HT1080 (cell line): ENCODE measurements at regions not wholly inside any gene's neighbourhood (a gene's known extent, or its start where the extent isn't known, plus 50 kb on each side); places are given as distances from the start of the nearest gene placed in this dataset.
A peak's percentile ranks its signal among the peaks of the same experiment; 100 is the strongest.

Source experiments
- DNase-seq: peaks from one replicate; pipeline ENCODE4 v3.0.0-alpha.2; 2015; ENCODE audit warnings: low read depth

DNA sequence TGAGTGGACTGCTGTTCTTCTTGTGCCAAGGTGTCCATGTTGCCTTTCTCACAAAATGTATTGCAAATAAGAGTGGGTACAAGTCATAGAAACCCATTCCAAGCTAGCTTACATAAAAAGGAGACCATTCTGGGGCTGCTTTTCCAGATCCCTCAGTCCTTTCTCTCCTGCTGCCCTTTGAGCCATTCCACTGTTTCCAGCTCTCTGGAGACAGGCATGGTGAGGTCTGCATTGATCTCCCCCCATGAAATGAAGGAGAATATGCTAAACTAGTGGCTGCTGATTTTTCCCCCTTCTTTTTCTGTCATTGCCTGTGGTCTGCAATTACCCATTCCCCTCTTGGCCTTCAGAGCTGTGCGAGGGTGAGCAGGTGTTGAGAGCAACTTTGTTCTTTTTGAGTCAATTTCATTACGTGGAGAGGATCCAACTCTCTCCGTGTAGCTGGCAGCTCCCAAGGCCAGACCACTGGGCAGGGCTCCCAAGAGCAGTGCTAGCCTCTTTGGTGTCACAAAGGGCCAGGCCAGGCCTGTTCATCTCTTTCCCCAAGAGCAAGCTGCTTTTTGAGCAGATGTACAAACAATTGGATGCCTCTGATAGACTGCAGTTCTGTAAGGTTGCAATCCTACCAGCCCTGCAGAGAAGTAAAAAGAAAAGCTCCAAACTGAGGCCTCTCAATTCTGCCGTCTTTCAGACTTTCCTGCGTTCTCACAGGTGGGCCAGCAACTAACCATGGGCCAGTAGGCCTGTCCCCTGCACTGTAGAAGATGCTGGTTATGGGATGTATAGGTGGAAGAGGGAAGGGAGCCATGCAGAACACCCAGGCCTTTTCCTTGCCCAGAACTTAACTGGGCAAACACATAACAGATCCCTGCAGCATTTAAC lies 96.1 kb upstream of the ARMC2 start:
- no peak for DNase-seq

DNA sequence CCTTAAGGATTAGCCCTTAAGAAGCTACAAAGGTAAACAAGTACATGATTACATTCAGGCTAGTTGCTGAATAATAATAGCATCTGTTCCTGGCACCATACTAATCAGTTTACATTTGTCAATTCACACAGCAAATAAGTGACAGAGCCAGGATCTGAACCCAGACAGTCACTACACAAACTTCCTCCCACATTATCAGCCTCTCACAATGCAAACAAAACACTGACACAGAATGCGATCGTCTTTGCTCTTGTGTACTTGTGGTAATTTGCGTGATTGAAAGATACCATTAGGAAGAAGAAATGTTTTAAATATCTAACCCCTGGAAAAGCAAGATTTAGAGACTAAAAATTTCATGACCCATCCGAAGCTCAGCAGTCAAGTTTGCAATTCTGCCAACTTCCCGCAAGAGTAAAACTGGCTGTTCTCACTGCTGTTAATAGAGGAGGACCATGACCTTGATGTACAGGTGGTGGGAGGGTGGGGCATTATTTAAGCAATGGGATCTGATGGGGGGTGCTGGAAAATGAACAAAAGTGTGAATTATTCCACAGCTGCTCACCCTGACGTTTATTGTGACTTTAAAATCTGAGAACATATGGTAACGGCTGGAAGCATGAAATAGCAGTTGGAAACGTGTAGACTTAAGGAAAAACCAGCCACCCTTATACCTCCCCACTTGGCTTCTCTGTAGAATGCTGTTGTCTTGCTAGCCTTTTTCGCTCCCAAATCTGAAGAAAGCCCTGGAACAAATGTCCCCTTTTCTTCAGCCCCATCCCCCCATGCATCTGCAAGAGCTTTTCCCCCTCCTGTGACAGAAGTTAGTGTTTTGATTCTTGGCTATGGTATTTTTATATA lies 95.3 kb upstream of the ARMC2 start:
- no peak for DNase-seq

DNA sequence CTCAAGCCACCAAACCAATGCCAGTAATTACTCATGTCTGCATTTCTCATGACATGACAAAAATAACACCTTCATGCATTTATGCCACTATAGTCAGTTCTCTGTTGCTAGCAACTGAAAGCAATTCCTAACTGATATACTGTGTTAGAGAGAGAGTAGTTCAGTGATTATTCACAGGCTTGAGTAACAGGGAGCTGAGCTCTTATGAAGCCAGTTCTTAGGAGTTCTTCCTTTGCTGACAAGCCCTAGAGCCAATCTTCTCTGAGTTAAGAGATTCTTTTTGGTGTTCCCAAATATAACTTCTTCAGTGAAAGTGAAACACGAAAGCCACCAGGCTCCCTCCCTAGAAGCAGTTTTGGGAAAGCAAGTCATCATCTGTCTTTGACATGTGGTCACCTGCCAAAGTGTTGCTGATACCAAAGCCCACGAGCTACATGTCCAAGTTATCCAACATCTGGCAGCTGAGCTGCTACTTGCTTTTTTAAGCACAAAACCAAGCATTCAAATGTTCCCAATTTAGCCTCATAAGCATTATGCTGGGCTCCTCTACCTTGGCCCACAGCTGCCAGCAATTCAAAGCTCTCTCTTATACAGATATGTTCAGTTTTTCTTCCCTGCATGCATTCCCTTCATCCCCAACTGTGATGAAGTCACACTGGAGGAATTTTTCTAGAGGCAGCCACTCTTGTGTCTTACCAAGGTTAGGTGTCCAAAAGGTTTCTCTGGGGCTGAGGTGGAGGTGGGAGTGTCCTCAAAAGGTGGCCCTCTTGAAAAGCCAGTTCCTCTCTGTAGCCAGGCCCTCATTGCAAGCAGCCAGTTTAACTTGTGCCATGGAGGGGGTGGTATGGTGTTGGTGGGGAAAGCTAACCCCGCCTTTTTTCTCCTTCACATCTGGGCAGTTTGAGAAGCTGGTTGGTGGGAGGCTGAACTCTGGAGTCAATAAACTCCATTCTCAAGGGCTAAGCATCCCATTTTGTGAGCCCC lies 92.7 kb upstream of the ARMC2 start:
- DNase-seq: no peak

DNA sequence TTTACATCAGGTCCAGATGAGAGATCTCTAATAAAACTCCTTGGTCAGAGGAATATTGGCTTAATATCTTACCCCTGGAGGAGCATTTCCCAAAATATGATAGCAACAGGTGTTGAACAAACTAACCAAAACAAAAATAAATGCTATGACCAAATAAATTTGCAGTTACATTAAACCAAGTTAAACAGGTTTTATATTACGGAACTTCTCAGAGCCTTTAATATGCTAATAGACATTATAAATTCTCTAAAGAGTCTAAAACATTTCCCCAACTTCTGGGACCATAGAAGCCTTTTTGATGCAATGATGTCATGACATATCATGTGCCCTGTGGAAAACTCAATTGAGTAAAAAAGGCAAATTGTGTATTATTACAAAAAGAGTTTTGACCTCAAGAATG lies 90.9 kb upstream of the ARMC2 start:
- no peak for DNase-seq

DNA sequence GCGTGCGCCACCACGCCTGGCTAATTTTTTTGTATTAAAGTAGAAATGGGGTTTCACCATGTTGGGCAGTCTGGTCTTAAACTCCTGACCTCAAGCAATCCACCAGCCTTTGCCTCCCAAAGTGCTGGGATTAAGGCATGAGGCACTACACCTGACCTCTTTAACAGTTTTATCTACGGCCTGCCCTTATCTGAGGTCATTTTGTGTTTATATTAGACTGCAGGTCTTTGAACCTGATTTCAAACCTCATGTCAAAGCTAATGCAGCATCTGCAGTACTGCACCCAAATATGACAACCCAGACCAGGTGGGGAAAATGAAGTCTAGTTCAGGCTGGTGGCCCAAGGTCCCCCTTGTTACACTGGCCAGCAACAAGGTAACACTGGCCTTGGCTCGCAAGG lies 89.3 kb upstream of the ARMC2 start:
- no peak for DNase-seq

DNA sequence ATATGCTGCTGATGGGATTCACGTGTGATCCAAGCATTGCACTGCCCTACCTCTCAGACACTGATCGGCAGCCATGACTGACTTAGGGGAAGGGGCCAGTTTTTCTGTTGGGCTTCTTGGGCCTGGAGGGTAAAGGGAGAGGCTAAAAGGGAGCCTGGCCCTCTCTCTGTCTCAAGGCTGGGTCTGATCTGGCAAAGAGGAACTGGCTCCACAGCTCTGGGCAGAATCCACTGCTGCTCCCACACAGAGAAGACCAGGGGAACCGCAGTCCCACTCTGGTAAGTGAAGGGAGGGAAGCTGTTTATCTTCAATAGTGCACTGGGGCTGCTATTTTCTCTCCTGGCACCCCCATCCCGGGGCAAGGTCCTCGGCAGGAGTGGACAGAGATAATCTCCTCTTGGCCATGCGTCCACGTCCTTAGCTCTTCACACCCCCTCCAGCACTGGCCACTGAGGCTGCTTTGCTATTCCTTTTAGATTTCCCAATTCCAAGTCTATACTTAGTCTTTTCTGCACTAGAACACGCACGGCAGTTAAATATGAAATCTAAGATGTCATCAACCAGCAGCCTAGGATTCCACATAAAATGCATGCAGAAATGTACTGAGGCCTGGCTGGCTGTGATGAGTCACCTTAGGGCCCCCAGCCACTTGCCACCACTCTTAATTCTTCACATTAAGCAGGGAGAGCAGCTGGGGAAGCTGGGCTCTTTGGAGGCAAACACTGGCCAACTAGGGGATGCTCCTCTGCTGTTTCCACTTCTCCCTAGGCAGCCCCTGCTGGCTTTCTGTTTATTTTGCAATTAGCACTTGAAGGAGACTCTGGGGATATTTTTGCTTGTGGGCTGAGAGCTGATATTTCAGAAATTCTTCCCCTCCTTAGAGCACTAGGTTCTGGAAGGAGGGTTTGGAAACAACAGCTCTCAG lies 87.8 kb upstream of the ARMC2 start:
- DNase-seq: peak; percentile 31

DNA sequence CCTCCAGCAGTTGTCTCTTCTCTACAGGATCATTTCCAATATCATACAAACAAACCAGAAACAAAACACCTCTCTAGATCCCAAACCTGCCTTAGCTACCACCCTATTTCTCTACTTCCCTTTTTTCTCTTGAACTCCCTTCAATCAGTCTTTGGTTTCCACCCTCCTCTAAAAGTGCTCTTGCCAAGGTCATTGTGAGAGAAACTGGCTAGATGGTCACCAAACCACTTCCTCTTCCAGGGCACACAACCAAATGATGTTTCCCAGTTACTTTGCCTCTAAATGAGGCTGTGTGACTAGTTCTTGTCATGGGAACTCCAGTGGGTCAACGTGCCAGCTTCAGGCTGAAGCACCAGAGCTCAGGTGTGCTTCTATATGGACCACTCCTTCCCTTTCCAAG lies 85.8 kb upstream of the ARMC2 start:
- no peak for DNase-seq

DNA sequence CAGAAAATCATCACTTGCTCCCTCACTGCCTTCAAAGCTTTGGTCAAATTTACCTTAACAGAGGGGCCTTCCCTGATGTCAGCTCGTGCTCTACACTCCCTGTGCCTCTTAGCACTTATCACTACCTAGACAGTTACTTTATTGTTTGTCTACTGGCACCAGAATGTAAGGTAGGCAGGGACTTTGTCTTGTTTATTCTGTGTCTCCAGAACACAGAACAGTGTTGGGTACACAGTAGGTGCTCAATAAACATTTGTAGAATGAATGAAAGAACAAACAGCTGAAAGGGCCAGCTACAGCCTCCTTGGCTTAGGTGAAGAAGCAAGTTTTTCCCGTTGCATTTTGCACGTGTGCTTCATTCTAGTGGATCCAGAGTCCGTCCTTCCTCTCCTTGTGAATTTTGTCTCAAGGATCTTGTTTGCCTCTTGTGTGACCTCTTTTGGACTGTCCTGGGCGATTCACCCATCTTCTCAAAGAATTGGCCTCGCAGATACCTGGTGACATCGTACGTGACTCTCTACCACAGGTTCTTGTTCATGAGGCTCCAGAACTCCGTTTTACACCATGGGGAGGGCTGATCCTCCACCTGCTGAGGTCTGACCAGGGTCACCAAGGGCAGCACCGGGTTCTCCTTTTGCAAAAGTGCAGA lies 84.2 kb upstream of the ARMC2 start:
- DNase-seq: no peak

DNA sequence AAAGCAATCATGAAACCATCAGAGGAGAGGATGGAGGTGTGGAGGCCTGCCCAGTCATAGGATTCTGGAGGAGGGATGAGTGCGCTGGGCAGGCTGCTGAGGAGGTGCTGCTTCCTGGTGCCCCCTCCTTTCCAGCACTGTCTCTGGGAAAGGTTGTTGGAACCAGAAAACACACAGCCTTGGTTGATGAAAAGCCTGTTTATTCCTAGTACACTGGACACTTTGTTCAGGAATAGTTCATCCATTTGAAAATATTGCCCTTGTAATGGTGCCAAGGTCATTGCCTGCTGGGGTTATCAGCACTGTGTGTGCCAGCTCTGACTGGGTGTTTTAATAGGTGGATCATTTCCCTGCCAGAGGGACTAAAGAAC lies 83.7 kb upstream of the ARMC2 start:
- no peak for DNase-seq

DNA sequence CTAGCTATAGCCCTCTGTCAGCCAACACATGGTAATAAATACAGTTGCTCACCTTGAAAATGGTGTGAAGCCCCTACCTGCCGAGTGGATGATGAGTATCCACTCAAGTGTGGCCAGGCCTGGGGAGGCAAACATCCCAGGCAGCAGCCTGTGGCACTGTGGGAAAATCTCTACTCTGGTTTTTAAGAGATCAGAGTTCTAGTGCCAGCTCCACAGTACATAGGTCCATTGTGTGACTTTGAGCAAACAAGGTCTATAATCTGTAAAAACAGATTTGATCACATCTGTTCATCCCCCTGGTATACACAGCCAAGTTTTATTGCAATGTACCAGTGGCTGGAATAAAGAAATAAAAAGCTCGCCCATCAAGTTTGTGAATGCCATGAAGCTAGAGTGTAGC lies 82.7 kb upstream of the ARMC2 start:
- DNase-seq: no peak

DNA sequence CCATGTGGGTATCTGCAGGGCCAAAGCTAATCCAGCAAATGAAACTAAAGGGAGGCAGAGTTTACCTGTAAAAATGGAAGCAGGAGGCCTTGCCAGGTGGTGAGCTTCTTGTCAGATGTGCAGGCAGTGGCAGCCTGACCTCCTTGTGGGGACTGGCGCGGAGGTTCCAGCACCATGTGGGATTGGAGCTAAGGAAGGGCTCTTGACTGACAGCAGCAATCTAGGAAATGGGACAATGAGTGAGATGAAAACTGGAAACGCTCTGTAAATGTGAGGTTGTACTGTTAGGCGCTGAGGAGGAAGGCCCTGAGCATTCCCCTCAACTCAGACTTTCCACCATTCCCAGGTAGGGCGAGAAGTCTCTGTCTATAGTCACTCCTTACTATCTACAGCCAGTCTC lies 81.8 kb upstream of the ARMC2 start:
- no peak for DNase-seq

DNA sequence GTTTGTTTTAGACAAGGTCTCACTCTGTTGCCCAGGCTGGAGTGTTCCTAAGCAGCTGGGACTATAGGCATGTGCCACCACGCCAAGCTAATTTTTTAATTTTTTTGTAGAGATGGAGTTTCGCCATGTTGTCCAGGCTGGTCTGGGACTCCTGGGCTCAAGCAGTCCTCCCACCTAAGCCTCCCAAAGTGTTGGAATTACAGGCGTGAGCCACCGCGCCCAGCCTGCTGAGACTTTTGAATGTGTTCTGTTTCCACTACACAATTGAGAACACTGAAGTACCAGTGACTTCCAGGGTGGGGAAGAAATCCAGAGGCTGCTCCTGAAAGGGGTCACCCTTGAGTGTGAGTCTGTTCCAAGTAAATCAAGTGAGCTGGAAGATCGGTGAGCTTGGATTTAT lies 81.3 kb upstream of the ARMC2 start:
- no peak for DNase-seq

DNA sequence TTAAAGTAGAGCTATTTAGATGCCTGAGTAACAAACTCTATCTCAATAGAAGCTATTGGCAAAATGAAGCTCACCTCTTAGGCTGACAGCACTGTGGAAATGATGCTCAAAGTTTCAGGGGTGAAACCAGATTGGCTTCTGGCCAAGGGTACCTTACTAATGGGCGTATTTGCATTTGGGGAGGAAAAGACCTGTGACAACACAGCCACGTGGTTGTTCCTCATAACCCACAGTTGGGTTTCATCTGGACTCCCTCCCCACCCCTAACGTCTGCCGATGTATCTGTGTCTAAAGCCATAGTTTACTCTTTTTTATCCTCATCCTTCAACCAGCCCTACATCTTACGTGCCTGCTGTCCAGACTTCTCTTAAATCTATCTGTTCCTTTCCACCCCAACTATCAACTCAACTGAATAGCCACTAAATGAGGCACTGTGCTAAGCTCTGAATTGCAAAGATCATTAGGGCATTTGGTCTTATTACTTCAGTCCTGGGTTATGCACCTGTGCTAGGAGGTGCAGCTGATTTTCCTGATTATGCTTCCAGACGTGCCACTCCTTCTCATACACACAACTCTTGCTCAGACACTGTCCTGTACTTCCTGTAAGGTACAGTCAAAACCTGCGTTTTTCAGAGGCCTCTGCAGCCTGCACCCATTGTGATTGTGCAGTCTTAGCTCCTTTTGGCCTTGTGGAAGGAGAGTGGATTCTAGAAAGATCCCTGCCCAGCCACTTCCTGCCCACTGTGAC lies 80.6 kb upstream of the ARMC2 start:
- DNase-seq: no peak

DNA sequence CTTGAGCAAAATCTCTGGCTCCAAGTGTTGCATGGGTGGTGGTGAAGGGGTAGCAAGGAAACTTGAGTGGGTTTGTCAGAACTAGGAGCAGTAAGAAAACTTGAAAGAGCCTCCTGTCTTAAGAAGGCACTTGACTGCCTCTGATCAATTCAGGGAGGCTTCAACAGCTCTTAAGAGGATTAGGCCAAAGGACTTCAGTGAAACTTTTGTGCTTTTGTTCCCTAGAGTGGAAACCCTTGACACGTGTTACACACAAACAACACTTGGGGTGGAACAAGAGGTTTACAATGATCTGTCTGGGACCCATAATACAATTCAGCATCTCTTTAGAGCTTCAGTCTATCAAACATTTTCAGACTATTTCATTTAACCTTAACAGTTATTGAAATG lies 80.1 kb upstream of the ARMC2 start:
- DNase-seq: no peak

DNA sequence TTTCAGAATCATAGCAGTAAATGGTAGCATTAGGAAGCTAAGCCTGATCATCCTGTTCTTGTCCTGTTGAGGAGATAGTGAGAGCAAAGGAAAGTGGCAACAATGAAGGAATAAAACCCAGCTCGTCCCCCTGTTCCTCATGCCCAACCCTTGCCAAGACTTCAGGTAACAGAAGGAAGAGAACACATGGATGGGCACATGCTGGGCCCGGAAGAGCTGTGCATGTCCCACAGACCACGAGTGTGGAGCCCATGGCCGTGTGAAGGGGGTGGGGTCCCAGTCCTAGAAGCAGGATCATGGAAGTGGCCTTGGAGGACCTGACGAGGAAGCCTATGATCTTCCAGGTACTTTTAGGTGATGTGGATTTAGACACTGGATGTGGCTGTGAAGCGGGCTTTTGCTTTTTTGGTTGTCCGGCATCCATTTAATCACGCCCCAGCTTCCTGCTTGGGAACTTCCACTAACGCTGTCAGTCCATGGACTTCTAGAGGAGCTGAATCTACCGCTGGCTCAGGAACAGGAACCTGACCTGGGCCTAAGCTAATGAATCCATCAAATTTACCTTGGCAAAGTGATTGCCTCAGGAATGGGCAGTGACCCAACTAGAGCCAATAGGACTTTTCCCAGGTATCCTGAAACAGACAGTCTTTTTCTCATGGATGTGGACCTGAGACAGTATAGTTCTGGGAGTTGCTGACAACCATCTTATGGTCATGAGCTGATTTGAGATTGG lies 79.3 kb upstream of the ARMC2 start:
- no peak for DNase-seq

DNA sequence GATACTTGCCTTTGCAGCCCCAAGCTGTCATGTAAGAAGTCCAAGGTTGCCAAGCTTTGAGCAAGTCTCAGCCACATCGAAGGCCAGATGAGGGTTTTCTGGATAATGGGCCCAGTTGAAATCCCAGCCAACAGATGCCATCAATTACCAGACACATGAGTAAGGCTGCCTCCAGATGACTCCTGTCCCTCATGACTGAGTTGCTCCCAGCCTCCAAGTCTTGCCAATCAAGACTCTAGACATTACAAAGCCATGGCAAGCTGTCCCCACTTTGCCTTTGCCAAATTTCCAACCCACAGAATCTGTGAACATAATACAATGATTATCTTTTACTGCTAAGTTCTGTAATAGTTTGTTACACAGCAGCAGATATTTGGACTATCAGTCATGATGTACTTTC lies 76.8 kb upstream of the ARMC2 start:
- DNase-seq: no peak

DNA sequence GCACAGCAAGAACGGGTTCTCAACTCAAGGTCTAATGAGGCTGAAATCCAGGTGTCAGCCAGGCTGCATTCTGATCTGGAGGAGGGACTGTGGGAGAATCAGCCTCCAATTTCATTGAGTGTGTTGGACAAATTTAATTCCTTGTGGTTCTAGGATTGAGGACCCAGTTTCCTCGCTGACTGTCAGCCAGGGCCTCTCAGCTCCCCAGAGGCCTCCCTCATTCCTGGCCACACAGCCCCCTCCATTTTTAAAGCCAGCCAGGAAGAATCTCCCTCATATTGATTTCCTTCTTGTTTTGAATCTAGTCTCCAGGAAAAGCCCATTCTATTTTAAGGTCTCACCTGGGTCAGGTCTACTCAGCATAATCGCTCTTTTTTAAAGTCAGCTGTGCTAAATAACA lies 73.7 kb upstream of the ARMC2 start:
- DNase-seq: no peak

DNA sequence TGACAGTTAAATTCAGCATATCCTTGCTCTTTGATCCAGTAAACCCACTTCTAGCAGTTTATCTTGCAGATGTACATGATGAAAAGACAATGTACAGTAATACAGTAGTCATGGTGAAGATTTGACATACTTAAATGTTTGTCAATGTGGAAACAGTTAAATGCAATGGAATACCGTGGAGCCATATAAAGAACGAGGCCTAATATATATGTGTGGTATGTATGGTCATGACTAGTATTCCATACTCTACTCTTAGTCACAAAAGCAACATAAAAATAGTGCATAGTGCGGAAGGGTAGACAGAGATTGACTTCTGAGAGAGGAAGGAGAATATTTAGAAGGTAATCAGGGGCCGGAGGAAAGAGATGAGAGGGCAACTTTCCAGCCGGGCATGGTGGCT lies 70.7 kb upstream of the ARMC2 start:
- no peak for DNase-seq
